CD14-positive monocyte (primary cell): ENCODE measurements at regions not wholly inside any gene's neighbourhood (a gene's known extent, or its start where the extent isn't known, plus 50 kb on each side); places are given as distances from the start of the nearest gene placed in this dataset.

ENCODE experiments used
- DNase-seq, 3 donors: peaks; one replicate each; pipeline ENCODE4 v3.0.0-alpha.2; 2011 to 2022
- H2AFZ ChIP-seq: 2 replicates; pipeline ENCODE4 v1.6.0; 2012; ENCODE audit warnings: mild to moderate bottlenecking, low read depth, low read length, inconsistent platforms; ENCODE audit not compliant: insufficient read depth, poor library complexity, severe bottlenecking
- H3K27ac ChIP-seq, 2 donors: 1 replicate in 1 of 2; 2 replicates in 1 of 2; pipeline ENCODE4 v1.5.1; 2012 to 2013; ENCODE audit warnings: low read length in 2 of 2, control low read depth in 1 of 2, inconsistent platforms in 1 of 2, low read depth in 1 of 2, mild to moderate bottlenecking in 1 of 2
- H3K27me3 ChIP-seq, 2 donors: one replicate each; pipeline versions ENCODE4 v1.6.0 to v1.6.1; 2011 to 2013; ENCODE audit warnings: low read length in 2 of 2; ENCODE audit not compliant: control insufficient read depth in 2 of 2, insufficient read depth in 2 of 2
- H3K36me3 ChIP-seq, 2 donors: replicated peaks in 1 of 2; 1 replicate in 1 of 2; 2 replicates in 1 of 2; pipeline versions ENCODE4 v1.5.1 to v1.6.1; 2012 to 2013; ENCODE audit warnings: low read length in 2 of 2, control low read depth in 1 of 2, inconsistent platforms in 1 of 2, mild to moderate bottlenecking in 1 of 2; ENCODE audit not compliant: insufficient read depth in 2 of 2, control insufficient read depth in 1 of 2
- H3K4me1 ChIP-seq, 2 donors: 1 replicate in 1 of 2; 2 replicates in 1 of 2; pipeline versions ENCODE4 v1.5.1 to v1.6.1; 2012 to 2013; ENCODE audit warnings: low read length in 2 of 2, control low read depth in 1 of 2, inconsistent platforms in 1 of 2, mild to moderate bottlenecking in 1 of 2, moderate library complexity in 1 of 2; ENCODE audit not compliant: insufficient read depth in 2 of 2, control insufficient read depth in 1 of 2
- H3K4me2 ChIP-seq: replicated peaks from 2 replicates; pipeline ENCODE3; 2012; ENCODE audit warnings: low read length, moderate library complexity, mild to moderate bottlenecking; ENCODE audit not compliant: poor library complexity, severe bottlenecking; ENCODE audit errors: extremely low read depth
- H3K4me3 ChIP-seq, 3 experiments: fragments of 200-600 bp in 1 of 3; sonication (generic) in 1 of 3; replicated peaks in 1 of 3; 1 replicate in 2 of 3; 2 replicates in 1 of 3; pipeline ENCODE4 v1.5.1; 2011 to 2013; ENCODE audit warnings: low read length in 3 of 3, mild to moderate bottlenecking in 3 of 3, control low read depth in 2 of 3, low read depth in 2 of 3, inconsistent platforms in 1 of 3, moderate library complexity in 1 of 3
- H3K79me2 ChIP-seq: 2 replicates; pipeline ENCODE4 v1.6.0; 2012; ENCODE audit warnings: mild to moderate bottlenecking, control low read depth, inconsistent platforms, low read length, moderate library complexity; ENCODE audit not compliant: insufficient read depth
- H3K9ac ChIP-seq: 2 replicates; pipeline ENCODE4 v1.6.0; 2017; ENCODE audit warnings: low read length, mild to moderate bottlenecking; ENCODE audit not compliant: insufficient read depth, poor library complexity, severe bottlenecking
- H3K9me3 ChIP-seq, 2 donors: replicated peaks in 1 of 2; 1 replicate in 1 of 2; 2 replicates in 1 of 2; pipeline versions ENCODE4 v1.5.1 to v1.6.1; 2012 to 2013; ENCODE audit warnings: low read length in 2 of 2, control low read depth in 1 of 2; ENCODE audit not compliant: control insufficient read depth in 1 of 2, insufficient read depth in 1 of 2
- H4K20me1 ChIP-seq: 2 replicates; pipeline ENCODE4 v1.6.0; 2012; ENCODE audit warnings: mild to moderate bottlenecking, low read length, control low read depth, moderate library complexity; ENCODE audit not compliant: insufficient read depth
- H3K27ac Mint-ChIP-seq, 7 donors: one replicate each; pipeline ENCODE4 v1.8.0; 2020; ENCODE audit warnings: mild to moderate bottlenecking in 7 of 7, mixed read lengths in 7 of 7, moderate library complexity in 6 of 7, inconsistent platforms in 2 of 7
- H3K27me3 Mint-ChIP-seq, 3 donors: one replicate each; pipeline ENCODE4 v1.8.0; 2021 to 2022; ENCODE audit warnings: low read depth in 3 of 3, mild to moderate bottlenecking in 3 of 3, mixed read lengths in 3 of 3, moderate library complexity in 3 of 3, inconsistent platforms in 1 of 3
- H3K36me3 Mint-ChIP-seq, 2 donors: one replicate each; pipeline ENCODE4 v1.8.0; 2020; ENCODE audit warnings: mixed read lengths in 2 of 2, inconsistent platforms in 1 of 2, mild to moderate bottlenecking in 1 of 2
- H3K4me1 Mint-ChIP-seq: one replicate; pipeline ENCODE4 v1.8.0; 2020; ENCODE audit warnings: mild to moderate bottlenecking, mixed read lengths
- H3K4me3 Mint-ChIP-seq, 2 donors: one replicate each; pipeline ENCODE4 v1.8.0; 2020; ENCODE audit warnings: mild to moderate bottlenecking in 2 of 2, mixed read lengths in 2 of 2, moderate library complexity in 1 of 2
- H3K9me3 Mint-ChIP-seq, 7 donors: one replicate each; pipeline ENCODE4 v1.8.0; 2020 to 2022; ENCODE audit warnings: mixed read lengths in 7 of 7, mild to moderate bottlenecking in 6 of 7, moderate library complexity in 6 of 7, inconsistent platforms in 2 of 7
- CTCF ChIP-seq: fragments of 200-600 bp; IDR thresholded peaks from one replicate; pipeline ENCODE4 v1.8.0; 2022; ENCODE audit warnings: antibody characterized with exemption, mild to moderate bottlenecking
- WGBS: methylation state at CpG from one replicate; pipeline ENCODE4 v1.1.5; 2013; ENCODE audit warnings: missing lambda C conversion rate; ENCODE audit not compliant: insufficient coverage; 5-methylcytosine and 5-hydroxymethylcytosine counted together
- intact Hi-C, 2 donors: fragments of 100-400 bp; cut with micrococcal nuclease; formaldehyde crosslinking; loops; one replicate each; pipeline versions ENCODE4 v1.15.0 to v1.15.1; 2023

DNA sequence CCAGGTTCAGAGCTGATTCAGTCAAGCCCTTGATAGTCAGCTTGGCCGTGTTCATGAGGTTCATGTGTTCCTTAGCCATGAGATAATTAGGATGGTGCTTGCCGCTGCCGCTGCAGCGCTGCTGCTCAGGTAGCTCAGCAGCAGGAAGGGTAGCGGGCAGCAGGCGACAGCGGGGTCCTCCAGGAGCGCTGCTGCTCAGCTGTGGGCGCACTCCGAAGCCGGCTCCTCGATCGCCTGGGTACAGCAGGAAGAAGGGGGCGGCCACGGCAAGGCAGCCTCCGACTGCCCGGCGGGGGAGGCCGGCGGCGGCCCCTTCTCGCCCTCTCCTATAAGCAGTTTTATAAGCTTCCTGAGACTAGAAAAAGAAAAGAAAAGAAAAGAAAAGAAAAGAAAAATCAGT lies 1253.6 kb downstream of the EFNA5 start:
- no peaks in the 10 kb centered on the region for H3K36me3 Mint-ChIP-seq
- H3K27ac ChIP-seq = no peak overlapping the region
- H3K4me1 Mint-ChIP-seq = no peaks in the 10 kb centered on the region

DNA sequence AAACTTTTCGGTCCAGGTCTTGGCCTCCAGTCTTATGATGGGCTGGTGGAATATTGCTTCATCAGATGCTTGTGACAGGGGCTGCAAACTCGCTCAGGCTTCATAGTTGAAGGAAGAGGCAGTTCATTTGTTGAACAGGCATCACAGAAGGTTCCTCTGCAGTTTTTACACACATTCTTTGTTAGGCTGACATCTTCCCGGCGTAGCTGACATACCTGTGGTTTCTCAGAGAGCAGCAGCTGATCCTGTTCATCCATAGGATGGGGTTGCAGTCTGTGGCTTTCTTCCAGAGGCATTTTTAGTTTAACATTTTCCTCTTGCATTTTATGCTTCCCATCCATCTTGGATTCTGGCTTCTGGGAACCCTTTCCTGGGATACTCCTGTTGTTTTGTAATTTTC lies 1255.2 kb downstream of the EFNA5 start:
- H3K27me3 Mint-ChIP-seq = no peaks in the 10 kb centered on the region
- 100% methylated on average over 2 of the region's 4 CpGs for WGBS
- no peak for TF ChIP-seq CTCF
- Histone ChIP-seq H3K27me3 (no peaks in the 10 kb centered on the region), H3K79me2 (no peaks in the 10 kb centered on the region), H3K27ac (no peak overlapping the region), H3K4me2 (no peak overlapping the region), H2AFZ (no peak overlapping the region), H3K9me3 (peaks cover 0 to 5% of the 10 kb centered on the region in 2 donors), H3K9ac (no peak overlapping the region), H3K4me3 (no peak overlapping the region), H3K36me3 (no peaks in the 10 kb centered on the region), H4K20me1 (no peaks in the 10 kb centered on the region), H3K4me1 (no peaks in the 10 kb centered on the region)
- H3K36me3 Mint-ChIP-seq = no peaks in the 10 kb centered on the region
- intact Hi-C loops = no loop called here
- no peak for DNase-seq
- no peak overlapping the region for H3K4me3 Mint-ChIP-seq
- no peak overlapping the region for H3K27ac Mint-ChIP-seq
- H3K9me3 Mint-ChIP-seq = peaks cover 0 to 2% (median 0%) of the 10 kb centered on the region in 7 donors
- H3K4me1 Mint-ChIP-seq = no peaks in the 10 kb centered on the region

More for the DNA sequence above, 1253.6 kb downstream of the EFNA5 start:
- H3K79me2 ChIP-seq = no peaks in the 10 kb centered on the region
- no peak overlapping the region for H3K9ac ChIP-seq
- H3K4me2 ChIP-seq = no peak overlapping the region
- H2AFZ ChIP-seq = no peak overlapping the region
- WGBS = 83% methylated on average over 12 of the region's 22 CpGs
- H3K4me1 ChIP-seq = no peaks in the 10 kb centered on the region
- no peaks in the 10 kb centered on the region for H3K27me3 ChIP-seq
- Mint-ChIP-seq H3K9me3 (peaks cover 0 to 2% (median 0%) of the 10 kb centered on the region in 7 donors), H3K4me3 (no peak overlapping the region), H3K27ac (no peak overlapping the region), H3K27me3 (no peaks in the 10 kb centered on the region)
- no peaks in the 10 kb centered on the region for H3K36me3 ChIP-seq
- H4K20me1 ChIP-seq = no peaks in the 10 kb centered on the region
- H3K4me3 ChIP-seq = no peak overlapping the region
- intact Hi-C loops = no loop called here
- H3K9me3 ChIP-seq = peaks cover 0 to 5% of the 10 kb centered on the region in 2 donors
- no peak for DNase-seq
- no peak for TF ChIP-seq CTCF
